ENCODE measurements at regions not wholly inside any gene's neighbourhood (a gene's known extent, or its start where the extent isn't known, plus 50 kb on each side); places are given as distances from the start of the nearest gene placed in this dataset.

DNA sequence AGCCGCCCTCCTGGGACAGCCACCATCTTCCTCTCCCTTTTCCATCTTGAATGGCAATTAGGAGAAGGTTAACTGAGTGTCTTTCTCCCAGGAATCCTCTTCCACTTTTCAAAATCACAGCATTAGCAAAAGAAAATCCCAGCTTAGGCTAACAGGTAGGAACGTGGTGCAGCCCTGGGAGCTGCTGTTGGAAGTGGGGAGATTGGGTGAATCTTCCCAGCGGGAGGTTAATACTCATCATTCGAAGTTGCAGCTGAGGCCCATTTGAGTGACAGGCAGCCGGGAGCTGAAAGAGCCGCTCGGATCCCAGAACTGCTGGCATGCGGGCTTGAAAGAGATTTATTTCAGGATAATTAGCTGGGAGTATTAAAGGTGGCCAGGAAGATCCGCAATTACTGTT lies 306.0 kb downstream of the BCL11A start:
- BruUV-seq (replicated peaks), result no TSS peak
- CTCF ChIA-PET, result no interaction called here
- intact Hi-C loops (cut with micrococcal nuclease; ENCODE audit: unreplicated experiment), result no loop called here

DNA sequence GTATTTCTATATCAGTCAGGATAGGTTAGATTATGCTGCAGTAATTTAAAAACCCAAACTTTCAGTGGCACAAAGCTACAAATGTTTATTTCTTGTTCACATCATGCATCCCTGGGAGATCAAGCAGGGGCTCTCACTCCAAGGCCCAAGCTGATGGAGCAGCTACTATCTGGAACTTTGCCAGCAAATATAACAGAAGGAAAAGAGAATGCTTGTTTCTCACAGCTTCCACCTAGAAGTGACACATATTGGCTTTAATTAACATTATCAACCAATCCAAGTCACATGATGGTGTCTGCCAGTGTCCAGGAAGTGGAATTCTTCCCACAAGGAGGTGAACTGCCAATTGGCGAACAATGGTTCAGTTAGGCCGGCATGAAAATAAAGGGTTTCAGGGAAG lies 306.9 kb downstream of the BCL11A start:
- TF ChIP-seq POLR2AphosphoS5 (IDR thresholded peaks at IDR 0.05; ENCODE audit: low read depth, low read length) (no peak), SIN3A (IDR thresholded peaks at IDR 0.05; ENCODE audit: borderline replicate concordance, insufficient read depth, low read depth, low read length) (no peak), TCF7L2 (IDR thresholded peaks at IDR 0.05; ENCODE audit: low read depth, low read length) (no peak)
- TF ChIP-seq, protein P1, sequence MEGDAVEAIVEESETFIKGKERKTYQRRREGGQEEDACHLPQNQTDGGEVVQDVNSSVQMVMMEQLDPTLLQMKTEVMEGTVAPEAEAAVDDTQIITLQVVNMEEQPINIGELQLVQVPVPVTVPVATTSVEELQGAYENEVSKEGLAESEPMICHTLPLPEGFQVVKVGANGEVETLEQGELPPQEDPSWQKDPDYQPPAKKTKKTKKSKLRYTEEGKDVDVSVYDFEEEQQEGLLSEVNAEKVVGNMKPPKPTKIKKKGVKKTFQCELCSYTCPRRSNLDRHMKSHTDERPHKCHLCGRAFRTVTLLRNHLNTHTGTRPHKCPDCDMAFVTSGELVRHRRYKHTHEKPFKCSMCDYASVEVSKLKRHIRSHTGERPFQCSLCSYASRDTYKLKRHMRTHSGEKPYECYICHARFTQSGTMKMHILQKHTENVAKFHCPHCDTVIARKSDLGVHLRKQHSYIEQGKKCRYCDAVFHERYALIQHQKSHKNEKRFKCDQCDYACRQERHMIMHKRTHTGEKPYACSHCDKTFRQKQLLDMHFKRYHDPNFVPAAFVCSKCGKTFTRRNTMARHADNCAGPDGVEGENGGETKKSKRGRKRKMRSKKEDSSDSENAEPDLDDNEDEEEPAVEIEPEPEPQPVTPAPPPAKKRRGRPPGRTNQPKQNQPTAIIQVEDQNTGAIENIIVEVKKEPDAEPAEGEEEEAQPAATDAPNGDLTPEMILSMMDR (IDR thresholded peaks at IDR 0.05), result no peak
- TF ChIP-seq, protein P2, sequence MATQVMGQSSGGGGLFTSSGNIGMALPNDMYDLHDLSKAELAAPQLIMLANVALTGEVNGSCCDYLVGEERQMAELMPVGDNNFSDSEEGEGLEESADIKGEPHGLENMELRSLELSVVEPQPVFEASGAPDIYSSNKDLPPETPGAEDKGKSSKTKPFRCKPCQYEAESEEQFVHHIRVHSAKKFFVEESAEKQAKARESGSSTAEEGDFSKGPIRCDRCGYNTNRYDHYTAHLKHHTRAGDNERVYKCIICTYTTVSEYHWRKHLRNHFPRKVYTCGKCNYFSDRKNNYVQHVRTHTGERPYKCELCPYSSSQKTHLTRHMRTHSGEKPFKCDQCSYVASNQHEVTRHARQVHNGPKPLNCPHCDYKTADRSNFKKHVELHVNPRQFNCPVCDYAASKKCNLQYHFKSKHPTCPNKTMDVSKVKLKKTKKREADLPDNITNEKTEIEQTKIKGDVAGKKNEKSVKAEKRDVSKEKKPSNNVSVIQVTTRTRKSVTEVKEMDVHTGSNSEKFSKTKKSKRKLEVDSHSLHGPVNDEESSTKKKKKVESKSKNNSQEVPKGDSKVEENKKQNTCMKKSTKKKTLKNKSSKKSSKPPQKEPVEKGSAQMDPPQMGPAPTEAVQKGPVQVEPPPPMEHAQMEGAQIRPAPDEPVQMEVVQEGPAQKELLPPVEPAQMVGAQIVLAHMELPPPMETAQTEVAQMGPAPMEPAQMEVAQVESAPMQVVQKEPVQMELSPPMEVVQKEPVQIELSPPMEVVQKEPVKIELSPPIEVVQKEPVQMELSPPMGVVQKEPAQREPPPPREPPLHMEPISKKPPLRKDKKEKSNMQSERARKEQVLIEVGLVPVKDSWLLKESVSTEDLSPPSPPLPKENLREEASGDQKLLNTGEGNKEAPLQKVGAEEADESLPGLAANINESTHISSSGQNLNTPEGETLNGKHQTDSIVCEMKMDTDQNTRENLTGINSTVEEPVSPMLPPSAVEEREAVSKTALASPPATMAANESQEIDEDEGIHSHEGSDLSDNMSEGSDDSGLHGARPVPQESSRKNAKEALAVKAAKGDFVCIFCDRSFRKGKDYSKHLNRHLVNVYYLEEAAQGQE (IDR thresholded peaks at IDR 0.05; ENCODE audit: insufficient read depth in 1 of 2, low read depth in 2 of 2, low read length in 1 of 2), result no peak
- no peak overlapping the region for H3K27ac ChIP-seq (ENCODE audit: low read length)
- intact Hi-C loops (cut with micrococcal nuclease; ENCODE audit: unreplicated experiment) (no loop called here), in situ Hi-C loops (cut with HindIII; ENCODE audit: low pct_unique_long_range_greater_than_20kb, low sequenced_read_pairs) (no loop called here)
- ChIA-PET CTCF (interaction anchor here (0.6 kb wide), 1 partner anchor 413 kb away, joined by 6 read pairs; no protein-coding TSS in a partner anchor), POLR2A (no interaction called here)
- no peak overlapping the region for H3K4me3 ChIP-seq (ENCODE audit: low read depth in 2 of 2, low read length in 2 of 2)
- no peaks in the 10 kb centered on the region for H3K9me3 ChIP-seq (ENCODE audit: control insufficient read depth, insufficient read depth, low read depth, low read length)
- H3K27me3 ChIP-seq (ENCODE audit: control insufficient read depth, insufficient read depth, low read length), result no peaks in the 10 kb centered on the region
- no peaks in the 10 kb centered on the region for H3K36me3 ChIP-seq (ENCODE audit: control insufficient read depth, insufficient read depth, low read length)
- DNase-seq (ENCODE audit: low read depth, low spot score) (no peak), ATAC-seq (no peak)
- no peaks in the 10 kb centered on the region for H3K4me1 ChIP-seq (ENCODE audit: control insufficient read depth, insufficient read depth, low read length)
- no TSS peak for BruUV-seq (replicated peaks)

More for the DNA sequence above, 306.0 kb downstream of the BCL11A start:
- POLR2A ChIA-PET, result no interaction called here
- H3K27ac ChIP-seq (ENCODE audit: low read length), result no peak overlapping the region
- ATAC-seq (no peak), DNase-seq (ENCODE audit: low read depth, low spot score) (no peak)
- no peak overlapping the region for H3K4me3 ChIP-seq (ENCODE audit: low read depth in 2 of 2, low read length in 2 of 2)
- in situ Hi-C loops (cut with HindIII; ENCODE audit: low pct_unique_long_range_greater_than_20kb, low sequenced_read_pairs), result no loop called here
- TF ChIP-seq, protein P1 (IDR thresholded peaks at IDR 0.05), result no peak
- TF ChIP-seq, protein P2 (IDR thresholded peaks at IDR 0.05; ENCODE audit: insufficient read depth in 1 of 2, low read depth in 2 of 2, low read length in 1 of 2), result no peak
- no peak for TF ChIP-seq POLR2AphosphoS5 (IDR thresholded peaks at IDR 0.05; ENCODE audit: low read depth, low read length)
- no peak for TF ChIP-seq TCF7L2 (IDR thresholded peaks at IDR 0.05; ENCODE audit: low read depth, low read length)
- no peak for TF ChIP-seq SIN3A (IDR thresholded peaks at IDR 0.05; ENCODE audit: borderline replicate concordance, insufficient read depth, low read depth, low read length)
- no peaks in the 10 kb centered on the region for H3K9me3 ChIP-seq (ENCODE audit: control insufficient read depth, insufficient read depth, low read depth, low read length)
- H3K4me1 ChIP-seq (ENCODE audit: control insufficient read depth, insufficient read depth, low read length), result no peaks in the 10 kb centered on the region
- no peaks in the 10 kb centered on the region for H3K36me3 ChIP-seq (ENCODE audit: control insufficient read depth, insufficient read depth, low read length)
- no peaks in the 10 kb centered on the region for H3K27me3 ChIP-seq (ENCODE audit: control insufficient read depth, insufficient read depth, low read length)
